ENCODE measurements at regions not wholly inside any gene's neighbourhood (a gene's known extent, or its start where the extent isn't known, plus 50 kb on each side); places are given as distances from the start of the nearest gene placed in this dataset.

GRCh38 chr7:112882991-112883390, 92.8 kb upstream of the TMEM168 start:
- no peak for DNase-seq (ENCODE audit: low read depth in 2 of 2)

GRCh38 chr7:112882511-112882910, 92.3 kb upstream of the TMEM168 start:
- DNase-seq (ENCODE audit: low read depth in 2 of 2), result no peak

DNA sequence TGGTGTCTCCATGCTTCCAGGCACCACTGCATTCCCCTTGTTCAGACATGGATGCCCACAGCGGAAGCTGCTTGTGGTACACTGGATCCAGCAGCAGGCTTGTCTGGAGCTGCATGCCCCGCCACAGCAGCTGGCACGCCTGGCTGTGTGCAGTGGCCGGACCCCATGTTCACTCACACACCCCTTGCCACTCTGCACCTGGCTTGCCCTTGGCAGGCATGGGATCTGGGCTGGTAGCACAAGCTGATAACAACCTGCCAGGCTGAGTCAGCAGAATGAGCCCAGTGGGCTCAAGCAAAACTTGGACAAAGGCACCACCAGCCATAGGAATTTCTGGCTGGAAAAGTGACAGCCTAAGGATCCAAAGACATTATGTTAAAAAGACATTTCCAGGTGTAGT, 91.8 kb upstream of the TMEM168 start:
- DNase-seq (ENCODE audit: low read depth in 2 of 2), result no peak

- no peak for DNase-seq (ENCODE audit: low read depth in 2 of 2)
These were observed 90.7 kb upstream of the TMEM168 start for GRCh38 chr7:112880818-112881418.

DNA sequence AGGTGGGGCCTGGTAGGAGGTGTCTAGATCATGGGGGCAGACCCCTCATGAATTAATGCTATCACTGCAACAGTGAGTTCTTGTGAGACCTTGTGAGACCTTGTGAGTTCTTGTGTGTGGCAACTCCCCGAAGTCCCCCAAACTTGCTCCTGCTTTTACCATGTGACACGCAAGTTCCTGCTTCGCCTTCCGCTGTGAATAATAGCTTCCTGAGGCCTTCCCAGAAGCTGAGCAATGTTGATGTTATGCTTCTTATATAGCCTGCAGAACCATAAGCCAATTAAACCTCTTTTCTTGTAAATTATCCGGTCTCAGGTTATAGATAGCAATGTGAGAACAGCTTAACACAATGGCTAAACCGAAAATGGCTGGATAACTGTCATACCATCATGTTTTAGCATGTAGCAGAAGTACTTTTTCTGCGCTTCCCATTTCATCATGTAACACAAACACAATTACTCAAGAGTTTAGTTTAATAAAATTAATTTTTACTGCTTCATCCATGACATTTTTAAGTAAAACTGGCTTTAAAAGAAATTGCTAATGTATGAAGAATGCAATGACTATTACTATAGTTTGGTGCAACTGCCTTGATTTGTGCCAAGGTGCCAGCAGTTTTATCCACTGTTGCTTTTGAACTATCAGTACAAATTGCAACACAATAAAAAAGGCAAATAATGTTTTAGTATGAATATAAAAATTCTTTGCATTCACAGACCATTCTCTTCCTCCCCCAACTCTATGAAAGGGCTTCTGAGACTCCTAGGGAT, 87.7 kb upstream of the TMEM168 start:
- no peak for DNase-seq (ENCODE audit: low read depth in 2 of 2)

- no peak for DNase-seq (ENCODE audit: low read depth in 2 of 2)
These were observed 86.7 kb upstream of the TMEM168 start for GRCh38 chr7:112876877-112877276.

DNA sequence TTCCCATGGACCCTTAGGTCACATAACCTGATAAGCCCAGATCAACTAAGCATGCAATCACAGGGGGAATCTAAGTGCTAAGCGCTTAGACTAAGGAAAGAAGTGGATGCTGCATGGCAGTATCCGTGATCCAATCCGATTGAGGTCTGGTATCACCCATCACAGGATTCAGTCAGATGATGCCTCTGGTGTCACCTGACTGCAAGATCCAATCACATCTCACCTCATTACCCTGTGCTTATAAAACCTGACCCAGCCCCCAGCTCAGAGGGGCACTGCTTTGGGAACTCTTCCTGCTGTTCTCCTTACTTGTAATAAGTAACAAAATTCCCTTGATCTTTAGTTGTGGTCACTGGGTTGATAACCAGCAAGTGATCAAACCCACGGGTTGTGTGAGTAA, 84.7 kb upstream of the TMEM168 start:
- DNase-seq (ENCODE audit: low read depth in 2 of 2), result no peak

DNA sequence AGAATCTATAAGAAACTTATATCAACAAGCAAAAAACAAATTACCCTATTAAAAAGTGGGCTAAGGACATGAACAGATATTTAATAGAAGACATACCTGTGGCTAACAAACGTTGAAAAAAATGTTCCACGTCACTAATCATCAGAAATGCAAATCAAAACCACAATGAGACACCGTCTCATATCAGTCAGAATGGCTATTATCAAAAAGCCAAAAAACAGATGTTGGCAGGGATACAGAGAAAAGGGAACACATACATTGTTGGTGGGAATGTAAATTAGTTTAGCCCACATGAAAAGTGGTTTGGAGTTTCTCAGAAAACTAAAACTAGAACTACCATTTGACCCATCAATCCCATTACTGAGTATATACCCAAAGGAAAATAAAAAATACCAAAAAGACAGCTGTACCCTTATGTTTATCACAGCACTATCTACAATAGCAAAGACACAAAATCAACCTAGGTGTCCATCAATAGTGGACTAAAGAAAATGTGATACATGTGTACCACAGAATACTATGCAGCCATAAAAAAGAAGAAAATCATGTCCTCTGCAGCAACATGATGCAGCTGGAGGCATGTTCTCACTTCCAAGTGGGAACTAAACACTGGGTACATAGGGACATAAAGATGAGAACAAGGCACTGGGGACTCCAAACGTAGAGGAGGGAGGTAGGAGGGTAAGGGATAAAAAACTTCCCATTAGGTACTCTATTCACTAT, 83.8 kb upstream of the TMEM168 start:
- no peak for DNase-seq (ENCODE audit: low read depth in 2 of 2)

DNA sequence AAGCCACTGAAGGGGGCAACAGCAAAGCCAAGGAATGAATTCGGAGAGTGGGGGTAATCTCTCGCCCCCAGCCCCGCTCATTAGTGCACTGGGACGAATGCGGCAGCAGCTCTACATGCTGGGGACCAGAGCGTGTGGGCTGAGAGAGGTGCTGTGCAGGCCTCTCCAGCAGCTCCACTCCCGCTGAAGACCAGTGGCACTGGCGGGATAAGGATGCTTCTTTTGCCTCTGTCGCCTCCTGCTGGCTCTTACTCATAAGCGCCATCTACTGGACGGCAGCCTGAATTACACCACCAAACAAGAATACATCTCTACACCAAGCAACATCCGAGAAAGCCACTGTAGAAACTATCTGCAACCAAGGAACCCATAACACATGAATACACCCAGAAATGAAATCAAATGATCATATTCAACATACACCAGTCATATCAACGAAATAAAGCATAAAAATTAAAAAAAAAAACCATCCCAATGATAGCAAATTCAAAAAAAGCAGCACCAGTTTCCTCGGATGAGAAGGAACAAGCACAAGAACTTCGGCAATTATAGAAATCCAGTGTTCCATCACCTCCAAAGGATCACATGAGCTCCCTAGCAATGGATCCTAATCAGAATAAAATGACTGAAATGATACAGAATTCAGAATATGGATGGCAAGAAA, 79.0 kb upstream of the TMEM168 start:
- no peak for DNase-seq (ENCODE audit: low read depth in 2 of 2)

- no peak for DNase-seq (ENCODE audit: low read depth in 2 of 2)
These were observed 78.4 kb upstream of the TMEM168 start for GRCh38 chr7:112868609-112869008.

- no peak for DNase-seq (ENCODE audit: low read depth in 2 of 2)
These were observed 76.2 kb upstream of the TMEM168 start for GRCh38 chr7:112866424-112866823.

GRCh38 chr7:112864380-112864779, 74.2 kb upstream of the TMEM168 start:
- no peak for DNase-seq (ENCODE audit: low read depth in 2 of 2)

GRCh38 chr7:112858838-112859237, 68.6 kb upstream of the TMEM168 start:
- DNase-seq (ENCODE audit: low read depth in 2 of 2), result no peak

DNA sequence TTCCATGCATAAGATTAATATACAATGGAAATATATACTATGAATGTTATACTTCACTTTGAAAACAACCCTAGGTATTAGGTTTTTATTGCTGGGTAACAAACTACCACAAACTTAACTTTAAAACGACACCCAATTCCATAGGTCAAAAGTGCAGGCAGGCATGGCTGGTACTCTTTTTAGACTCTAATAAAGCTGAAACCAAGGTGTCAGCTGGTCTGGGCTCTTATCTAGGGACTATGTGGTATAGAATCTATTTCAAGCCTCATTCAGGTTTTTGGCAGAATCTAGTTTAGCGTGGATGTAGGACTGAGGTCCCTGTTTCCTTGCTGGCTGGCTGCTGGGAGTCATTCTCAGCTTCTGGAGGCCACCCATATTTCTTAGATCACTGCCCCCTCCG, 65.0 kb upstream of the TMEM168 start:
- DNase-seq (ENCODE audit: low read depth in 2 of 2), result no peak

- no peak for DNase-seq (ENCODE audit: low read depth in 2 of 2)
These were observed 64.0 kb upstream of the TMEM168 start for GRCh38 chr7:112854169-112854568.

DNA sequence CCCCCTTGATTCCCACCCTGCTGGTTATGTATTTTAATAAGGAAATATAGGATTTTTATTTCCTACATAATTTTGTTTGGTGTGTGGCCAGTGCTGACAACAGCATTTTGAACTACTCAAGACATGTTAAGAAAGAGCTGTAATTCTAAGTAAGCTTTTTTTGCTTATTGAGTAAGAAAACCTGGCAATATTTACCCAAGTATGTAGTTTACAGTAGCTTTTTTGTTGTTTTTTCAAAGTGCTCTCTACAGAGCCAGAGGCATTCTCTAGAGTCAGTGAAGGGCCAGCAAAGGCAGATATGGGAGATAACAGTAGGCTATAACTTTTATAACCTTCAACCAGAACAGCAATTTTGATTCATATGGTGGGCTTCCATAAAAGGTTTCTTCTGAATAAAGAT, 63.2 kb upstream of the TMEM168 start:
- DNase-seq (ENCODE audit: low read depth in 2 of 2), result no peak

DNA sequence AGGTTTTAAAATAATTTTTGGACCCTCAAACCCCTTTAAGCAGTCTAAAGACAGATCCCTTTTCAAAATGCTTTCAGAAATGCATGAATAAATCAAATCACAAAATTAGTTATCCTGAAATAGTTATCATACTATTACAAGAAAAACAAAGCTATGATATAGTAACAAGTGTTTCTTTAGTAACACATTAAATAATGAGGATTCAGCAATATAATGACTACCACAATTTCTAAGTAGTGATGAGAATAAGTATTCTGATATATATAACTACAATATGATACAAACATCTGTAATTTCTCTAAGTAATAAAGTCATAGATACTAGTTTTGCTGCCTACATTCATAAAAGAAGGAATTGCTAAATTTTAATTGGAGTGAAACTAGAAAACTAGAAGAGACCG, 53.0 kb upstream of the TMEM168 start:
- no peak for DNase-seq (ENCODE audit: low read depth in 2 of 2)
